Stimulated activated CD8-positive, alpha-beta memory T cell treated with anti-CD3 and anti-CD28 coated beads, Interleukin-4, amount 100 ng/mL, for 24 hours (primary cell): ENCODE measurements at regions not wholly inside any gene's neighbourhood (a gene's known extent, or its start where the extent isn't known, plus 50 kb on each side); places are given as distances from the start of the nearest gene placed in this dataset.
"Not testable (repeated sequence)": the region's sequence is repeated elsewhere in the genome, so short reads cannot be mapped to it uniquely, and the experiment has no call there.

ENCODE experiments used
- DNase-seq: peaks from one replicate; pipeline ENCODE4 v3.0.0-alpha.2; 2020; ENCODE audit warnings: low read depth

- DNase-seq, result no peak
Observed at GRCh38 chr12:59404109-59404650, 191.6 kb upstream of the SLC16A7 start.

- DNase-seq, result no peak
Observed at GRCh38 chr12:59403259-59403932, 192.4 kb upstream of the SLC16A7 start.

GRCh38 chr12:59401862-59402261, 194.0 kb upstream of the SLC16A7 start:
- DNase-seq, result no peak

- no peak for DNase-seq
Observed at GRCh38 chr12:59398164-59398563, 197.7 kb upstream of the SLC16A7 start.

GRCh38 chr12:59396919-59397318, 198.9 kb upstream of the SLC16A7 start:
- no peak for DNase-seq

GRCh38 chr12:59396519-59396918, 199.3 kb upstream of the SLC16A7 start:
- no peak for DNase-seq

- DNase-seq, result not testable (repeated sequence)
Observed at GRCh38 chr12:59395310-59395709, 200.5 kb upstream of the SLC16A7 start.

- no peak for DNase-seq
Observed at GRCh38 chr12:59393506-59393905, 202.3 kb upstream of the SLC16A7 start.

GRCh38 chr12:59389968-59390576, 205.8 kb upstream of the SLC16A7 start:
- DNase-seq, result no peak

DNA sequence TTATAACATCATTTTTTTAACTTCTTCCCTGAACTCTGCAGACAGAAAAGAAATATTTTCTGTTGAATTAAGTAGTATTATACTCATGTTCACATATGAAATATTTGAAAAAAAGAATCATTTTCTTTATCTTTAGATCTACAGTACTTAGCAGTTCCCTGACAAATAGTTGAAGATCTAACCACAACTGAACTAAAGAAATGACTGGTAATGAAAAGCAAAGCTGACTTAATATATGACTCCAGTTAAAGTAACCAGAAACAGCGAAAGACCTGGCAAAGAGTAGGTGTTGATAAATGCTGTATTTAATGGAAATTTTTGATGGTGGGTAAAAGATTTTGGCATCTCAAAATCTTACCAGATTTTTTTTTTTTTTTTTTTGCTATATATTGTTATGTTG, 207.1 kb upstream of the SLC16A7 start:
- DNase-seq, result no peak

DNA sequence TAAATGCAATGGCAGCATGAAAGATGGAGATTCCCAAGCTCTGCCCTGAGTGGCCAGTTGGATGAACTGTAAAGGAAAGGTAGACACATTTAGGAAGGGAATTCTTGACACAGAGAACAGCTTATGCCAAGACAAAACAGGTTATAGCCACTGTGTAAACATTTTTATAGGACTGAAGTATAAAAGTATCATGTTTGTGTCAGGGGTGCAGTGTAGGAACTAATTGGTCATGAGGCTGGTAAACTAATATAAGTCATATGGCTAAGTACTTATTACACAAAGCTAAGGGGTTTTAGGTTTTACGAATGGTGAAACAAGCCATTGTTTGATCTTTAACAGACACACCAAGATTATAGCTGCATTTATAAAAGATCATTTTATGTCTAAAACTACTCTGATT, 207.7 kb upstream of the SLC16A7 start:
- no peak for DNase-seq

DNA sequence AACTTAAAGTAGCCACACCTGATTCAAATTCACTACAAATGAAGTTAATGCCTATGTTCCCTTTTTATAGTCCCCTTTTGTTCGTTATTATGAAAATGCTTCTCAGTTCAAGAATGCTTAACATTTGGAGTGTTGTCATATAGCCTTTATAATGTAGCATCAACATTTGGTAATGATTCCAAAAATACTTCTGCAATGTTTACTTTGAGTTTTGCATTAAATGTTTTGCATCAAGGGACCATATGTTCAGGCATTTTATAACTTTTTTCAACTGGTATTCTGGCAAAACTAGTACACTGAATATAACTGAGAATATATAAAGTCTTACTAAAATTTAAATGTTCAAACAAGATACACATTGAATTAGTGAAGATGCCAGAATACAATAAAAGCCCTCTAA, 209.6 kb upstream of the SLC16A7 start:
- DNase-seq, result no peak

GRCh38 chr12:59383079-59383822, 212.6 kb upstream of the SLC16A7 start:
- no peak for DNase-seq

DNA sequence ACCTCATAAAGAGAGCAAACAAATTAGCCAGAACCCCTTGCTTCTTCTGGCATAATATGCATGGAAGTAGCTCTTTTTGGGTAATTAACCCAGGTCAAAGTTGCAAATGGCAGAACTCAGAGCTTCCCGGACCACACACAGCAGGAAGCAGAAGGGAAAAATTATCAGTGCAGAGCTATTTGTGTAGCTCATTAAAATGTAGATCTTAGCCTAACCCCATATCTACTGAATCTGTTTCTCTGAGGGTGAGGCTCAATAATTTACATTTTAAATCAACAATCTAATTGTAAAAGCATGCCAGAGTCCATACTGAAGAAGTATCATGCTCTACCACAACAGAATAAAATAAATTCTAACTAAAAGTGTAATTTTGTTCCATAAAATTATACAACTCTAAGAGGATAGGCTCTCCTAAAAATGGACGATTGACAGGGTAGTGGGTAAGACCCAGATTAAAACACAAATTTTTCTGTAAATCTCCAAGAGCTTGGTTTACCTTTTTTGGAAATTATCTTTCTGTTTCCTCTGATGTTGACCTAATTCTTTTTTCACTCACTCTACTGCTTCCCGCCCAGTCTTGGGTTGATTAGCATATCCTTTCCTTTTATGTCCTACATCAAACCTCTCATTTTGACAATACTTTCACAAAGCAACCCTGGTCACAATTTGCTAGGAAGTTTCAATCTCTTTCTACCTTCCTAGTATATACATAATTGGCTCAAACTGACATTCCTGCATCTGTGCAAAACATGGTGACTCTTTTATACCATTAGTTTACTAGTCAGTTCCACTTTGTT, 213.3 kb upstream of the SLC16A7 start:
- no peak for DNase-seq

- DNase-seq, result no peak
Observed at GRCh38 chr12:59381106-59381505, 214.7 kb upstream of the SLC16A7 start.

GRCh38 chr12:59375633-59376032, 220.2 kb upstream of the SLC16A7 start:
- no peak for DNase-seq

DNA sequence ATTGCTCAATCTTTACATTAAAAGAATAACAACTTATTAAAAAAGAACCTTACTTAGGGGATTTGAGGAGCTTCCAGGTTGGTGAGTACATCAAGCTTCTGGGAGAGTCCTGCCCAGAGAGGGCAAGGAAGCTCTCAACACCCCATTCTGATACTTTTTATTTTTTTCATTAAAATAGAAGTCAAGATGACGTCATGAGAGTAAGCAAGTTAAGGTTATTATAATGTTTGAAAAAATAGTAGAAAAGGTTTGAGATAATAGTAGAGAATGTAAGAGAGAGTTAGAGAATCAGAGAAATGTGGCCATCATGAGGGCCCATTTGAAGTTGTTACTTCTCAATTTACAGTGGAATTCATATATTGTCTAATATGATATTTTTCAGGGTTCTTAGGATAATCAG, 221.0 kb upstream of the SLC16A7 start:
- DNase-seq, result no peak

DNA sequence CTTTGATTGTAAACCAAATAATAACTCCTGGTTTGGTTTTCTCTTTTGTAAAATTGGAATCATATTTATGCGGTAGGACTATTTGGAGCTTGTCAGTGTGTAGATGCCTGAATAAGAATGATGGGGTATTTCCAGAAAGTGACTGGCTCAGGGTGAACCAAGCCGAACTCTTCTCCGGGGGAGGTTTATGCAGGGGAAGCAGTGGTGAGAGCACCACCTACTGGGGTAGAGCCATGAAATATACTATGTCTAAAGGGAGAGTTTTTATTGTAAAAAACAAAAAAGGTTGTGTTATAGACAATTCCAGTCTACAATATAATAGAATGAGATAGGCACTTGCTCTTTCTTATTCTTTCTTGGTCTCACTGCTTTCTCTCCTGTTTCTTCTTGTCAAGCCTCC, 222.9 kb upstream of the SLC16A7 start:
- no peak for DNase-seq

GRCh38 chr12:59370933-59371332, 224.9 kb upstream of the SLC16A7 start:
- DNase-seq, result no peak

GRCh38 chr12:59365133-59365532, 230.7 kb upstream of the SLC16A7 start:
- DNase-seq, result no peak

DNA sequence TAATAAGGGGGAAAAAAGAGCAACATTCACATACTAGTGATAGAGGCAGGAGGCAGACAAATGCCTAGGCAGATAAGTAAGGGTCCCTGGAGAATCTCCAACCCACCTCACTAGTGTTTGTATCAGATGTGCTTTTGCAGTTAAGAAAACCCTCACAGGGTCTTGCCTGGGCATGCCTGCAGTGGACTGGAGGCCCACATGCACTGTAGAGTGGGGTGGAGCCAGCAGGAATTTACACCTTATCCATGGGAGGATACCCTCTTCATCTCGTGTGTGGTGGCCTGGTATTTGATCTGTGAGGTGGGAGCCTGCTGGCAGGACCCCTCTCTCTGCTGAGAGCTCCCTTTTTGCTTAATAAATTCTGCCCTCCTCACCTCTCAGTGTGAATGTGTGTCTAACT, 238.0 kb upstream of the SLC16A7 start:
- DNase-seq, result no peak

GRCh38 chr12:59346248-59346647, 249.6 kb upstream of the SLC16A7 start:
- DNase-seq, result not testable (repeated sequence)
